ENCODE measurements at regions not wholly inside any gene's neighbourhood (a gene's known extent, or its start where the extent isn't known, plus 50 kb on each side); places are given as distances from the start of the nearest gene placed in this dataset.

DNA sequence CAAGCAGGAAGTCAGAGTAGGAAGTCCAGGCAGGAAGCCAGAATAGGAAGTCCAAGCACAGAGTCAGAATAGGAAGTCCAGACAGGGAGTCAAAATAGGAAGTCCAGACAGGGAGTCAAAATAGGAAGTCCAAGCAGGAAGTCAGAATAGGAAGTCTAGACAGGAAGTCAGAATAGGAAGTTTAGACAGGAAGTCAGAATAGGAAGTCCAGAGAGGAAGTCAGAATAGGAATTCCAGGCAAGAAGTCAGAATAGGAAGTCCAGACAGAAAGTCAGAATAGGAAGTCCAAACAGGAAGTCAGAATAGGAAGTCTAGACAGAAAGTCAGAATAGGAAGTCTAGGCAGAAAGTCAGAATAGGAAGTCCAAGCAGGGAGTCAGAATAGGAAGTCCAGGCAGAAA, 105.3 kb upstream of the C16orf82 start:
- H3K4me2 ChIP-seq (ENCODE audit: low read length): no peak overlapping the region
- peak overlapping the region; percentile 42 for H3K27ac ChIP-seq (ENCODE audit: low read depth, low read length)
- peaks cover 13% of the 10 kb centered on the region for H3K4me1 ChIP-seq (ENCODE audit: control insufficient read depth, low read length)
- H4K20me1 ChIP-seq (ENCODE audit: control insufficient read depth, insufficient read depth, low read depth, low read length): no peaks in the 10 kb centered on the region
- TF ChIP-seq, protein P1, sequence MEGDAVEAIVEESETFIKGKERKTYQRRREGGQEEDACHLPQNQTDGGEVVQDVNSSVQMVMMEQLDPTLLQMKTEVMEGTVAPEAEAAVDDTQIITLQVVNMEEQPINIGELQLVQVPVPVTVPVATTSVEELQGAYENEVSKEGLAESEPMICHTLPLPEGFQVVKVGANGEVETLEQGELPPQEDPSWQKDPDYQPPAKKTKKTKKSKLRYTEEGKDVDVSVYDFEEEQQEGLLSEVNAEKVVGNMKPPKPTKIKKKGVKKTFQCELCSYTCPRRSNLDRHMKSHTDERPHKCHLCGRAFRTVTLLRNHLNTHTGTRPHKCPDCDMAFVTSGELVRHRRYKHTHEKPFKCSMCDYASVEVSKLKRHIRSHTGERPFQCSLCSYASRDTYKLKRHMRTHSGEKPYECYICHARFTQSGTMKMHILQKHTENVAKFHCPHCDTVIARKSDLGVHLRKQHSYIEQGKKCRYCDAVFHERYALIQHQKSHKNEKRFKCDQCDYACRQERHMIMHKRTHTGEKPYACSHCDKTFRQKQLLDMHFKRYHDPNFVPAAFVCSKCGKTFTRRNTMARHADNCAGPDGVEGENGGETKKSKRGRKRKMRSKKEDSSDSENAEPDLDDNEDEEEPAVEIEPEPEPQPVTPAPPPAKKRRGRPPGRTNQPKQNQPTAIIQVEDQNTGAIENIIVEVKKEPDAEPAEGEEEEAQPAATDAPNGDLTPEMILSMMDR (IDR thresholded peaks at IDR 0.05; ENCODE audit: low read depth, low read length, poor library complexity, severe bottlenecking): no peak
- TF ChIP-seq EZH2phosphoT487 (IDR thresholded peaks at IDR 0.05; ENCODE audit: borderline replicate concordance, low read length): no peak
- no peaks in the 10 kb centered on the region for H3K36me3 ChIP-seq (ENCODE audit: control insufficient read depth, low read length)
- H3K4me3 ChIP-seq (ENCODE audit: low read length): no peak overlapping the region
- peaks cover 14% of the 10 kb centered on the region for H3F3A ChIP-seq (ENCODE audit: control insufficient read depth, insufficient read depth)
- no peaks in the 10 kb centered on the region for H3K27me3 ChIP-seq (ENCODE audit: control insufficient read depth, low read length)
- peaks cover 16% of the 10 kb centered on the region; the same call in 1 of the 2 replicates for H3K9me3 ChIP-seq (ENCODE audit: control insufficient read depth, insufficient read depth, low read length)
- H3K79me2 ChIP-seq (ENCODE audit: control insufficient read depth, low read length): no peaks in the 10 kb centered on the region
- no peaks in the 10 kb centered on the region for H3K9me2 ChIP-seq (replicated peaks; ENCODE audit: control insufficient read depth, low read length)

DNA sequence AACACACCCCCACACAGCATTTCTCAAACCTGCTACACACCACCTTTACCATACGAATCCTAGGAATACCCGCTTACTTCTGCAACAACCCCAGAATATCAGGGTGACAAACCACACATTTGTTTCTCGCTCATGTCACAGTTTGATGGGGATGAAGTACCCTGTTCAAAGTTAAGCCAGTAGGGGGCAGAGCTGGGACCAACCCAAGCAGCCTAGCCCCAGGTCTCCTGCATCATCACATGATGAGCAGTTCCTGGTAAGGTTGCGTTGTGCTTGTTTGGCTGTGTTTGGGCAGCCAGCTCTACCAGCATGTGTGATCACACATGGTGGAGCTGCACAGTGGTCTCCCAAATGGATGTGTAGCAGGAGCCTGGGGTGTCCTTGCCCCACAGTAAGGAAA, 103.6 kb upstream of the C16orf82 start:
- Histone ChIP-seq H3K9me2 (replicated peaks; ENCODE audit: control insufficient read depth, low read length) (no peaks in the 10 kb centered on the region), H3K4me2 (ENCODE audit: low read length) (no peak overlapping the region), H3K27ac (ENCODE audit: low read depth, low read length) (no peak overlapping the region), H3K27me3 (ENCODE audit: control insufficient read depth, low read length) (no peaks in the 10 kb centered on the region), H3K4me3 (ENCODE audit: low read length) (no peak overlapping the region), H3K4me1 (ENCODE audit: control insufficient read depth, low read length) (peaks cover 13% of the 10 kb centered on the region), H3K9me3 (ENCODE audit: control insufficient read depth, insufficient read depth, low read length) (peaks cover 16% of the 10 kb centered on the region; the same call in 1 of the 2 replicates), H3K79me2 (ENCODE audit: control insufficient read depth, low read length) (no peaks in the 10 kb centered on the region), H4K20me1 (ENCODE audit: control insufficient read depth, insufficient read depth, low read depth, low read length) (no peaks in the 10 kb centered on the region), H3K36me3 (ENCODE audit: control insufficient read depth, low read length) (no peaks in the 10 kb centered on the region), H3F3A (ENCODE audit: control insufficient read depth, insufficient read depth) (peaks cover 14% of the 10 kb centered on the region)
- no peak for TF ChIP-seq EZH2phosphoT487 (IDR thresholded peaks at IDR 0.05; ENCODE audit: borderline replicate concordance, low read length)
- TF ChIP-seq, protein P1 (IDR thresholded peaks at IDR 0.05; ENCODE audit: low read depth, low read length, poor library complexity, severe bottlenecking): peak; percentile 31

DNA sequence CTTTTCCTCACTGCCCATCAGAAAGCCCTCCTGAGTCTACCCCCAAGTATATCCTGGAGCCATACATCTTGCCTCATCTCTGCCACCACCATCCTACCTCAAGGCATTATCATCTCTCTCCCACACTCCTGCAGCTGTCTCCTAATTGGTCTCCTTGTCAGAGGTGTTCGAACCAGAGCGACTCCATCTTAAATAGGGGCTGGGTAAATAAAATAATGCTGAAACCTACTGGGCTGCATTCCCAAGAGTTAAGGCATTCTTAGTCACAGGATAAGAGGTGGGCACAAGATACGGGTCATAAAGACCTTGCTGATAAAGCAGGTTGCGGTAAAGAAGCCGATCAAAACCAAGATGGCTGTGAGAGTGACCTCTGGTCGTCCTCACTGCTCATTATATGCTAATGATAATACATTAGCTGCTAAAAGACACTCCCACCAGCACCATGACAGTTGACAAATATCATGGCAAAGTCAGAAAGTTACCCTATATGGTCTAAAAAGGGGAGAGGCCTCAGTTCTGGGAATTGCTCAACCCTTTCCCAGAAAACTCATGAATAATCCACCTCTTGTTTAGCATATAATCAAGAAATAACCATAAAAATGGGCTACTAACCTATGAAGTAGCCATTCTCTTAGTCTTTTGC, 97.0 kb upstream of the C16orf82 start:
- H3K9me2 ChIP-seq (replicated peaks; ENCODE audit: control insufficient read depth, low read length): no peaks in the 10 kb centered on the region
- H3K4me2 ChIP-seq (ENCODE audit: low read length): no peak overlapping the region
- no peaks in the 10 kb centered on the region for H4K20me1 ChIP-seq (ENCODE audit: control insufficient read depth, insufficient read depth, low read depth, low read length)
- H3F3A ChIP-seq (ENCODE audit: control insufficient read depth, insufficient read depth): no peaks in the 10 kb centered on the region
- no peaks in the 10 kb centered on the region for H3K79me2 ChIP-seq (ENCODE audit: control insufficient read depth, low read length)
- no peaks in the 10 kb centered on the region for H3K27me3 ChIP-seq (ENCODE audit: control insufficient read depth, low read length)
- H3K4me3 ChIP-seq (ENCODE audit: low read length): no peak overlapping the region
- H3K27ac ChIP-seq (ENCODE audit: low read depth, low read length): no peak overlapping the region
- no peaks in the 10 kb centered on the region for H3K9me3 ChIP-seq (ENCODE audit: control insufficient read depth, insufficient read depth, low read length)
- H3K36me3 ChIP-seq (ENCODE audit: control insufficient read depth, low read length): no peaks in the 10 kb centered on the region
- no peaks in the 10 kb centered on the region for H3K4me1 ChIP-seq (ENCODE audit: control insufficient read depth, low read length)
- TF ChIP-seq, protein P1 (IDR thresholded peaks at IDR 0.05; ENCODE audit: low read depth, low read length, poor library complexity, severe bottlenecking): no peak
- TF ChIP-seq EZH2phosphoT487 (IDR thresholded peaks at IDR 0.05; ENCODE audit: borderline replicate concordance, low read length): no peak
